Liver (tissue), 8 donors: ENCODE measurements at regions not wholly inside any gene's neighbourhood (a gene's known extent, or its start where the extent isn't known, plus 50 kb on each side); places are given as distances from the start of the nearest gene placed in this dataset.

Experiments used
- DNase-seq: peaks from one replicate; pipeline ENCODE4 v3.0.0-alpha.2; 2017; ENCODE audit warnings: low spot score
- H3K27ac ChIP-seq, 2 donors: one replicate each; pipeline ENCODE4 v1.7.0; 2013; ENCODE audit warnings: inconsistent platforms in 2 of 2, low read length in 2 of 2, control low read depth in 1 of 2, low read depth in 1 of 2, mild to moderate bottlenecking in 1 of 2
- H3K27me3 ChIP-seq, 4 donors: one replicate each; pipeline versions ENCODE4 v1.6.1 to v1.7.0; 2013; ENCODE audit warnings: low read length in 3 of 4, inconsistent platforms in 1 of 4, mild to moderate bottlenecking in 1 of 4, moderate library complexity in 1 of 4; ENCODE audit not compliant: control insufficient read depth in 4 of 4, insufficient read depth in 4 of 4
- H3K36me3 ChIP-seq, 4 donors: one replicate each; pipeline versions ENCODE4 v1.6.1 to v1.7.0; 2013; ENCODE audit warnings: low read length in 3 of 4, mild to moderate bottlenecking in 3 of 4, low read depth in 1 of 4, moderate library complexity in 1 of 4; ENCODE audit not compliant: control insufficient read depth in 4 of 4, insufficient read depth in 3 of 4
- H3K4me1 ChIP-seq, 4 donors: one replicate each; pipeline versions ENCODE4 v1.6.1 to v1.7.0; 2013; ENCODE audit warnings: low read length in 3 of 4, mild to moderate bottlenecking in 3 of 4, moderate library complexity in 1 of 4; ENCODE audit not compliant: control insufficient read depth in 4 of 4, insufficient read depth in 4 of 4
- H3K4me3 ChIP-seq, 3 donors: one replicate each; pipeline versions ENCODE4 v1.6.1 to v1.7.0; 2013; ENCODE audit warnings: low read length in 3 of 3, control low read depth in 1 of 3, low read depth in 1 of 3, mild to moderate bottlenecking in 1 of 3
- H3K9ac ChIP-seq, 2 donors: one replicate each; pipeline ENCODE4 v1.7.0; 2013; ENCODE audit warnings: low read length in 2 of 2, mild to moderate bottlenecking in 2 of 2, moderate library complexity in 2 of 2, control low read depth in 1 of 2, low read depth in 1 of 2
- H3K9me3 ChIP-seq, 4 donors: one replicate each; pipeline versions ENCODE4 v1.6.1 to v1.7.0; 2013; ENCODE audit warnings: low read length in 3 of 4; ENCODE audit not compliant: control insufficient read depth in 4 of 4
- EGR1 ChIP-seq, 2 donors: IDR thresholded peaks; 2 replicates each; pipeline ENCODE4 v1.6.1; 2016 to 2018; ENCODE audit warnings: antibody characterized with exemption in 2 of 2, low read depth in 2 of 2
- FOXA1 ChIP-seq: IDR thresholded peaks from 2 replicates; pipeline ENCODE4 v1.6.1; 2016; ENCODE audit warnings: antibody characterized with exemption
- FOXA2 ChIP-seq: IDR thresholded peaks from 2 replicates; pipeline ENCODE4 v1.6.1; 2016; ENCODE audit warnings: antibody characterized with exemption
- GABPA ChIP-seq, 2 donors: IDR thresholded peaks in 1 of 2; conservative IDR thresholded peaks in 1 of 2; 2 replicates each; pipeline ENCODE4 v1.6.1; 2016; ENCODE audit warnings: antibody characterized with exemption in 2 of 2, mild to moderate bottlenecking in 1 of 2, moderate library complexity in 1 of 2
- HNF4A ChIP-seq, 2 donors: conservative IDR thresholded peaks; 2 replicates each; pipeline ENCODE4 v1.6.1; 2016; ENCODE audit warnings: antibody characterized with exemption in 2 of 2, mild to moderate bottlenecking in 2 of 2
- HNF4G ChIP-seq: IDR thresholded peaks from 2 replicates; pipeline ENCODE4 v1.6.1; 2016; ENCODE audit warnings: antibody characterized with exemption
- NR2F2 ChIP-seq: IDR thresholded peaks from 2 replicates; pipeline ENCODE4 v1.6.1; 2016; ENCODE audit warnings: antibody characterized with exemption
- RAD21 ChIP-seq, 2 donors: IDR thresholded peaks; 2 replicates each; pipeline ENCODE4 v1.6.1; 2016; ENCODE audit warnings: antibody characterized with exemption in 2 of 2, mild to moderate bottlenecking in 2 of 2
- RXRA ChIP-seq, 2 donors: IDR thresholded peaks; 2 replicates each; pipeline ENCODE4 v1.6.1; 2017 to 2018; ENCODE audit warnings: antibody characterized with exemption in 2 of 2, mild to moderate bottlenecking in 1 of 2
- SP1 ChIP-seq: IDR thresholded peaks from 2 replicates; pipeline ENCODE4 v1.6.1; 2018; ENCODE audit warnings: antibody characterized with exemption, mild to moderate bottlenecking
- TAF1 ChIP-seq: conservative IDR thresholded peaks from 2 replicates; pipeline ENCODE4 v1.6.1; 2016; ENCODE audit warnings: antibody characterized with exemption, mild to moderate bottlenecking
- YY1 ChIP-seq: IDR thresholded peaks from 2 replicates; pipeline ENCODE4 v1.6.1; 2016; ENCODE audit warnings: antibody characterized with exemption, mild to moderate bottlenecking
- WGBS: extraction: QIAGEN DNeasy Blood & Tissue Kit; methylation state at CpG from one replicate; pipeline ENCODE4 v1.1.7; 2013; 5-methylcytosine and 5-hydroxymethylcytosine counted together
- TF ChIP-seq, protein P1 (sequence below): fragments of 150-350 bp; IDR thresholded peaks from 2 replicates; pipeline ENCODE4 v1.5.1; 2017; ENCODE audit warnings: improper control_type of control experiment, low read depth, low read length; ENCODE audit not compliant: missing input control
- TF ChIP-seq, protein P2 (sequence below): IDR thresholded peaks from 2 replicates; pipeline ENCODE4 v1.6.1; 2016; ENCODE audit warnings: antibody characterized with exemption
- TF ChIP-seq, protein P3 (sequence below): IDR thresholded peaks from 2 replicates; pipeline ENCODE4 v1.6.1; 2016; ENCODE audit warnings: antibody characterized with exemption, mild to moderate bottlenecking
- TF ChIP-seq, protein P4 (sequence below): IDR thresholded peaks from 2 replicates; pipeline ENCODE4 v1.6.1; 2016; ENCODE audit warnings: antibody characterized with exemption
- TF ChIP-seq, protein P5 (sequence below): IDR thresholded peaks from 2 replicates; pipeline ENCODE4 v1.6.1; 2016; ENCODE audit warnings: antibody characterized with exemption
- donor health status: healthy.
- donor health status: healthy.
- donor health status: healthy.
- donor health status: healthy.
- donor health status: healthy.

DNA sequence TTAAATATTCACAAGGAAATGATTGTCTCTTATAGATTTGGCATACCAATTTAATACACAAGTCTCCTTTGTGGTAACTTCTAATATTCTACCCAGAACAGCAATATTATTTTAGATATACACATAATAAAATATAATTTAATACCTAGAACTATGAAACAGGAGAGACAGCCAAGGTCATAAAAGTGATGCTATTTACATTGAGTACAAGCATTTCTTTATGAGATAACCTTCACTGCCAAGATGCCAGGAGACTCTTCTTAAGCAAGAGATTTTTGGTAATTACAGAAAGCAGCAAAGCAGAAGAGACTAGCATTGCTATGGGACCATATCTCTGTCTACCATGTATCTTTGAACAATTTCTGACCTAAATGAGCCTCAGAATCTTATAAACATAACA is 764.6 kb upstream of the GHITM start:
- TF ChIP-seq TAF1 (no peak), EGR1 (IDR thresholded peaks at IDR 0.05; ENCODE audit: low read depth in 2 of 2) (no peak), SP1 (no peak), FOXA2 (no peak), FOXA1 (no peak), HNF4G (no peak), RXRA (IDR thresholded peaks at IDR 0.05) (no peak), YY1 (no peak), NR2F2 (no peak), RAD21 (IDR thresholded peaks at IDR 0.05) (no peak), GABPA (IDR thresholded peaks at IDR 0.05 in 1 of 2, conservative IDR thresholded peaks at IDR 0.05 in 1 of 2) (no peak), HNF4A (conservative IDR thresholded peaks at IDR 0.05) (no peak)
- TF ChIP-seq, protein P1, sequence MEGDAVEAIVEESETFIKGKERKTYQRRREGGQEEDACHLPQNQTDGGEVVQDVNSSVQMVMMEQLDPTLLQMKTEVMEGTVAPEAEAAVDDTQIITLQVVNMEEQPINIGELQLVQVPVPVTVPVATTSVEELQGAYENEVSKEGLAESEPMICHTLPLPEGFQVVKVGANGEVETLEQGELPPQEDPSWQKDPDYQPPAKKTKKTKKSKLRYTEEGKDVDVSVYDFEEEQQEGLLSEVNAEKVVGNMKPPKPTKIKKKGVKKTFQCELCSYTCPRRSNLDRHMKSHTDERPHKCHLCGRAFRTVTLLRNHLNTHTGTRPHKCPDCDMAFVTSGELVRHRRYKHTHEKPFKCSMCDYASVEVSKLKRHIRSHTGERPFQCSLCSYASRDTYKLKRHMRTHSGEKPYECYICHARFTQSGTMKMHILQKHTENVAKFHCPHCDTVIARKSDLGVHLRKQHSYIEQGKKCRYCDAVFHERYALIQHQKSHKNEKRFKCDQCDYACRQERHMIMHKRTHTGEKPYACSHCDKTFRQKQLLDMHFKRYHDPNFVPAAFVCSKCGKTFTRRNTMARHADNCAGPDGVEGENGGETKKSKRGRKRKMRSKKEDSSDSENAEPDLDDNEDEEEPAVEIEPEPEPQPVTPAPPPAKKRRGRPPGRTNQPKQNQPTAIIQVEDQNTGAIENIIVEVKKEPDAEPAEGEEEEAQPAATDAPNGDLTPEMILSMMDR: no peak
- TF ChIP-seq, protein P2, sequence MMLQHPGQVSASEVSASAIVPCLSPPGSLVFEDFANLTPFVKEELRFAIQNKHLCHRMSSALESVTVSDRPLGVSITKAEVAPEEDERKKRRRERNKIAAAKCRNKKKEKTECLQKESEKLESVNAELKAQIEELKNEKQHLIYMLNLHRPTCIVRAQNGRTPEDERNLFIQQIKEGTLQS: no peak
- TF ChIP-seq, protein P3, sequence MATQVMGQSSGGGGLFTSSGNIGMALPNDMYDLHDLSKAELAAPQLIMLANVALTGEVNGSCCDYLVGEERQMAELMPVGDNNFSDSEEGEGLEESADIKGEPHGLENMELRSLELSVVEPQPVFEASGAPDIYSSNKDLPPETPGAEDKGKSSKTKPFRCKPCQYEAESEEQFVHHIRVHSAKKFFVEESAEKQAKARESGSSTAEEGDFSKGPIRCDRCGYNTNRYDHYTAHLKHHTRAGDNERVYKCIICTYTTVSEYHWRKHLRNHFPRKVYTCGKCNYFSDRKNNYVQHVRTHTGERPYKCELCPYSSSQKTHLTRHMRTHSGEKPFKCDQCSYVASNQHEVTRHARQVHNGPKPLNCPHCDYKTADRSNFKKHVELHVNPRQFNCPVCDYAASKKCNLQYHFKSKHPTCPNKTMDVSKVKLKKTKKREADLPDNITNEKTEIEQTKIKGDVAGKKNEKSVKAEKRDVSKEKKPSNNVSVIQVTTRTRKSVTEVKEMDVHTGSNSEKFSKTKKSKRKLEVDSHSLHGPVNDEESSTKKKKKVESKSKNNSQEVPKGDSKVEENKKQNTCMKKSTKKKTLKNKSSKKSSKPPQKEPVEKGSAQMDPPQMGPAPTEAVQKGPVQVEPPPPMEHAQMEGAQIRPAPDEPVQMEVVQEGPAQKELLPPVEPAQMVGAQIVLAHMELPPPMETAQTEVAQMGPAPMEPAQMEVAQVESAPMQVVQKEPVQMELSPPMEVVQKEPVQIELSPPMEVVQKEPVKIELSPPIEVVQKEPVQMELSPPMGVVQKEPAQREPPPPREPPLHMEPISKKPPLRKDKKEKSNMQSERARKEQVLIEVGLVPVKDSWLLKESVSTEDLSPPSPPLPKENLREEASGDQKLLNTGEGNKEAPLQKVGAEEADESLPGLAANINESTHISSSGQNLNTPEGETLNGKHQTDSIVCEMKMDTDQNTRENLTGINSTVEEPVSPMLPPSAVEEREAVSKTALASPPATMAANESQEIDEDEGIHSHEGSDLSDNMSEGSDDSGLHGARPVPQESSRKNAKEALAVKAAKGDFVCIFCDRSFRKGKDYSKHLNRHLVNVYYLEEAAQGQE: no peak
- TF ChIP-seq, protein P4, sequence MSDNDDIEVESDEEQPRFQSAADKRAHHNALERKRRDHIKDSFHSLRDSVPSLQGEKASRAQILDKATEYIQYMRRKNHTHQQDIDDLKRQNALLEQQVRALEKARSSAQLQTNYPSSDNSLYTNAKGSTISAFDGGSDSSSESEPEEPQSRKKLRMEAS: no peak
- TF ChIP-seq, protein P5, sequence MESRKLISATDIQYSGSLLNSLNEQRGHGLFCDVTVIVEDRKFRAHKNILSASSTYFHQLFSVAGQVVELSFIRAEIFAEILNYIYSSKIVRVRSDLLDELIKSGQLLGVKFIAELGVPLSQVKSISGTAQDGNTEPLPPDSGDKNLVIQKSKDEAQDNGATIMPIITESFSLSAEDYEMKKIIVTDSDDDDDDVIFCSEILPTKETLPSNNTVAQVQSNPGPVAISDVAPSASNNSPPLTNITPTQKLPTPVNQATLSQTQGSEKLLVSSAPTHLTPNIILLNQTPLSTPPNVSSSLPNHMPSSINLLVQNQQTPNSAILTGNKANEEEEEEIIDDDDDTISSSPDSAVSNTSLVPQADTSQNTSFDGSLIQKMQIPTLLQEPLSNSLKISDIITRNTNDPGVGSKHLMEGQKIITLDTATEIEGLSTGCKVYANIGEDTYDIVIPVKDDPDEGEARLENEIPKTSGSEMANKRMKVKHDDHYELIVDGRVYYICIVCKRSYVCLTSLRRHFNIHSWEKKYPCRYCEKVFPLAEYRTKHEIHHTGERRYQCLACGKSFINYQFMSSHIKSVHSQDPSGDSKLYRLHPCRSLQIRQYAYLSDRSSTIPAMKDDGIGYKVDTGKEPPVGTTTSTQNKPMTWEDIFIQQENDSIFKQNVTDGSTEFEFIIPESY: no peak
- H3K27me3 ChIP-seq: no peaks in the 10 kb centered on the region
- H3K27ac ChIP-seq: no peak overlapping the region
- no peak overlapping the region for H3K9ac ChIP-seq
- H3K4me3 ChIP-seq: no peak overlapping the region
- H3K36me3 ChIP-seq: no peaks in the 10 kb centered on the region
- no peaks in the 10 kb centered on the region for H3K9me3 ChIP-seq
- H3K4me1 ChIP-seq: no peaks in the 10 kb centered on the region
- no peak for DNase-seq

DNA sequence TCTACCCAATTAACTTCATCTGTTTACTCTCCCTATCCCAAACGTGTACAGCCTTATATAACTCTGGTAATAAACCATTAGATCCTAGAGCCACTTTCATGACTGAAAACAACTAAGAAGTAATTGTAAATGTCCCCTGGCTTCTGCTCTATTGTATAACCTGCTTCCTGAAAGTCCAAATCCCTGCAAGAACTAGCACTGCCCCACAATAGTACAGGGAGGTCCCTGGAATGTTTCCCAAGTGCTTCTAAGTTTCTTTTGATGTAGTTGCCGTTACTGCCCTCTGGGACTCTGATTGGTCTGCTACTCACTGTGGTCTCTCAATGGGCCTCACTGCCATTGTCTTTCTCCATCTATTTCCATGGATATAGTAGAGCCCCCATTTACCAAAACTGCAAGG is 764.0 kb upstream of the GHITM start:
- no peaks in the 10 kb centered on the region for H3K4me1 ChIP-seq
- TF ChIP-seq SP1: no peak
- no peak overlapping the region for H3K4me3 ChIP-seq
- DNase-seq: no peak
- H3K9ac ChIP-seq: no peak overlapping the region
- no peak overlapping the region for H3K27ac ChIP-seq
- no peaks in the 10 kb centered on the region for H3K9me3 ChIP-seq
- no peaks in the 10 kb centered on the region for H3K36me3 ChIP-seq
- 46% methylated on average over 2 of the region's 2 CpGs for WGBS
- H3K27me3 ChIP-seq: no peaks in the 10 kb centered on the region
